Natural killer cell (primary cell): ENCODE measurements at regions not wholly inside any gene's neighbourhood (a gene's known extent, or its start where the extent isn't known, plus 50 kb on each side); places are given as distances from the start of the nearest gene placed in this dataset.

Experiments
- ATAC-seq, 3 donors: fragments of 150-1000 bp in 2 of 3; fragments of 200-7000 bp in 1 of 3; cut with Tn5 transposase; 1 replicate in 1 of 3; 2 replicates in 2 of 3; pipeline ENCODE4 v1.10.0; 2021; ENCODE audit warnings: mild to moderate bottlenecking in 2 of 3, moderate library complexity in 2 of 3
- DNase-seq, 2 donors: peaks; one replicate each; pipeline versions ENCODE4 v3.0.0 to v3.0.0-alpha.2; 2013 to 2021; ENCODE audit warnings: mixed read lengths in 1 of 2
- H3K27ac ChIP-seq: one replicate; pipeline ENCODE4 v1.5.1; 2013; ENCODE audit warnings: mild to moderate bottlenecking, low read length
- H3K27me3 ChIP-seq: one replicate; pipeline ENCODE4 v1.6.1; 2013; ENCODE audit warnings: low read length; ENCODE audit not compliant: control insufficient read depth, insufficient read depth
- H3K36me3 ChIP-seq: one replicate; pipeline ENCODE4 v1.6.1; 2013; ENCODE audit warnings: low read length; ENCODE audit not compliant: control insufficient read depth, insufficient read depth
- H3K4me1 ChIP-seq: one replicate; pipeline ENCODE4 v1.6.1; 2013; ENCODE audit warnings: low read length; ENCODE audit not compliant: control insufficient read depth, insufficient read depth
- H3K4me3 ChIP-seq: one replicate; pipeline ENCODE4 v1.5.1; 2013; ENCODE audit warnings: low read length
- H3K9me3 ChIP-seq: one replicate; pipeline ENCODE4 v1.6.1; 2013; ENCODE audit warnings: low read length; ENCODE audit not compliant: control insufficient read depth, insufficient read depth
- H3K27ac Mint-ChIP-seq, 2 donors: one replicate each; pipeline ENCODE4 v1.8.0; 2022; ENCODE audit warnings: mild to moderate bottlenecking in 2 of 2, mixed read lengths in 2 of 2, moderate library complexity in 1 of 2
- H3K27me3 Mint-ChIP-seq, 2 donors: one replicate each; pipeline ENCODE4 v1.8.0; 2022; ENCODE audit warnings: low read depth in 2 of 2, mixed read lengths in 2 of 2
- H3K36me3 Mint-ChIP-seq: one replicate; pipeline ENCODE4 v1.8.0; 2022; ENCODE audit warnings: mixed read lengths
- H3K4me1 Mint-ChIP-seq, 2 donors: one replicate each; pipeline ENCODE4 v1.8.0; 2022; ENCODE audit warnings: mixed read lengths in 2 of 2
- H3K4me3 Mint-ChIP-seq: one replicate; pipeline ENCODE4 v1.8.0; 2022; ENCODE audit warnings: mild to moderate bottlenecking, moderate library complexity, mixed read lengths
- H3K9me3 Mint-ChIP-seq, 2 donors: one replicate each; pipeline ENCODE4 v1.8.0; 2022; ENCODE audit warnings: mixed read lengths in 2 of 2
- WGBS: methylation state at CpG from one replicate; pipeline ENCODE4 v1.1.7; 2013; ENCODE audit warnings: missing lambda C conversion rate; ENCODE audit not compliant: insufficient coverage; 5-methylcytosine and 5-hydroxymethylcytosine counted together
- intact Hi-C: fragments of 100-400 bp; cut with micrococcal nuclease; formaldehyde crosslinking; loops from one replicate; pipeline ENCODE4 v1.14.2; 2022
- TF ChIP-seq, protein P1 (sequence below): fragments of 200-600 bp; IDR thresholded peaks from one replicate; pipeline ENCODE4 v1.8.0; 2022; ENCODE audit warnings: antibody characterized with exemption

DNA sequence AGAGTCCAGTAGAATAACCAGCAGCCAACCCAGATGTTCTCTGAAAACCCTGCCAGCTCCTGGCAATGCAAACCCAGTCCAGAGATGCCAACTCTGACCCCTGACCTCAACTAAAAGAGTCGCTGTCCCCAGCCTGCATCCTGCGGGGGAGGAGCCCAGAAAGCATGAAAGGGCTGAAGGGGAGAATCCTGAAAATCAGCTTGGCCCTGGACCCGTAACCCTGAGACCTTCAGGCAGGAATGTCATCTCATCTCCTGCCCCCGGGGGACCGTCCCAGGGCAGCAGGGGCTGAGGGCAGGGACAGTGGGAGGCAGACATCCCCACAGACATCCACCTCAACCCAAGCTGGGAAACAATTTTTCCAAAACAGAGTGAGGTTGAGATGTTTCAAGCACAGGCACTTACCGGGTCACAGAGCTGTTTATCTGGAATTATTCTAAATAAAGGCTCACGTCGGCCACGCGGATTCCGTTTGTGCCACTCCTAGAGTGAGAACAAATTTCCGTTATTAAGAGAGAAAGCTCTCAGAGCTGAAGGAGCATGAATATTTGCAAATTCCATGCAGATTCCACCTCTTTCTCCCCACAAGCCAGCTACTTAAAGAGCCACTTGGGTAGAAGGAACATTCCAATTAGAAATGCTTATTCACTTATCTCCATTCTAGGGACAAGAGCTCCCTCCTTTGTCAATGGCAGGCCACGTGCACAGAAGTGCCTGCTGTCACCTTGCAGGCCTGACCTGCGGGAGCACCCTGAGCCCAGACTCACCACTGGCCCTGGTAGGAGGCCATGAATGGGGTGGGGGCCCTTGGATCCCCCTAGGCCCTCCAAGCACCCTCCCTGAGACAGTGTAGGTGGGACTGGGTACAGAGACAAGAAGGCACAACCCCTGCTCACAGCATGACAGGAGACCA is 240.1 kb downstream of the NPHP4 start:
- H3K4me1 ChIP-seq: no peaks in the 10 kb centered on the region
- Mint-ChIP-seq H3K9me3 (no peaks in the 10 kb centered on the region), H3K4me3 (no peak overlapping the region), H3K4me1 (no peaks in the 10 kb centered on the region), H3K27ac (no peak overlapping the region), H3K36me3 (no peaks in the 10 kb centered on the region), H3K27me3 (peaks cover 0 to 3% of the 10 kb centered on the region in 2 donors)
- no peaks in the 10 kb centered on the region for H3K27me3 ChIP-seq
- no peak for DNase-seq
- TF ChIP-seq, protein P1, sequence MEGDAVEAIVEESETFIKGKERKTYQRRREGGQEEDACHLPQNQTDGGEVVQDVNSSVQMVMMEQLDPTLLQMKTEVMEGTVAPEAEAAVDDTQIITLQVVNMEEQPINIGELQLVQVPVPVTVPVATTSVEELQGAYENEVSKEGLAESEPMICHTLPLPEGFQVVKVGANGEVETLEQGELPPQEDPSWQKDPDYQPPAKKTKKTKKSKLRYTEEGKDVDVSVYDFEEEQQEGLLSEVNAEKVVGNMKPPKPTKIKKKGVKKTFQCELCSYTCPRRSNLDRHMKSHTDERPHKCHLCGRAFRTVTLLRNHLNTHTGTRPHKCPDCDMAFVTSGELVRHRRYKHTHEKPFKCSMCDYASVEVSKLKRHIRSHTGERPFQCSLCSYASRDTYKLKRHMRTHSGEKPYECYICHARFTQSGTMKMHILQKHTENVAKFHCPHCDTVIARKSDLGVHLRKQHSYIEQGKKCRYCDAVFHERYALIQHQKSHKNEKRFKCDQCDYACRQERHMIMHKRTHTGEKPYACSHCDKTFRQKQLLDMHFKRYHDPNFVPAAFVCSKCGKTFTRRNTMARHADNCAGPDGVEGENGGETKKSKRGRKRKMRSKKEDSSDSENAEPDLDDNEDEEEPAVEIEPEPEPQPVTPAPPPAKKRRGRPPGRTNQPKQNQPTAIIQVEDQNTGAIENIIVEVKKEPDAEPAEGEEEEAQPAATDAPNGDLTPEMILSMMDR: no peak
- WGBS: 86% methylated on average over 14 of the region's 14 CpGs
- no peak for ATAC-seq
- no peak overlapping the region for H3K27ac ChIP-seq
- H3K36me3 ChIP-seq: no peaks in the 10 kb centered on the region
- no peak overlapping the region for H3K4me3 ChIP-seq
- no peaks in the 10 kb centered on the region for H3K9me3 ChIP-seq
- intact Hi-C loops: no loop called here

DNA sequence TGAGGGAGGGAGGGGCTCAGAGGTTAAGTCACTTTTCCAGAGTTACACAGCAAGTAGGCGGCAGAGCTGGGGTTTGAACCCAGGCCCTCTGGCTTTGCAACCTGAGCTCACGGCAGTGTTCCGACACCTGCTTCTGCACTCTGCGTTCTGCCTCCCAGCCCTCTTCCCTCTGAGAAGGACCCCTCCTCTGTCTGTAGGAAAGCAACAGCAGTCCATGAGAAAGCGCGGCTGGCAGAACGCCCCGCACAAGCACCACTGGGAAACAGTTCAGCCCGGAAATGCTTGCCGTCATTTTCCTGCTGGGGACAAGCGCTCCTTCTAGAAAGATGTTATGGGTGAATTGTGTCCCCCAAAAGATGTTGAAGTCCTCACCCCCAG is 241.1 kb downstream of the NPHP4 start:
- Mint-ChIP-seq H3K27ac (no peak overlapping the region), H3K9me3 (no peaks in the 10 kb centered on the region), H3K4me3 (no peak overlapping the region), H3K4me1 (no peaks in the 10 kb centered on the region), H3K27me3 (peaks cover 0 to under 1% of the 10 kb centered on the region in 2 donors), H3K36me3 (no peaks in the 10 kb centered on the region)
- no peak overlapping the region for H3K27ac ChIP-seq
- no peaks in the 10 kb centered on the region for H3K9me3 ChIP-seq
- H3K4me3 ChIP-seq: no peak overlapping the region
- intact Hi-C loops: no loop called here
- TF ChIP-seq, protein P1: no peak
- H3K36me3 ChIP-seq: no peaks in the 10 kb centered on the region
- no peak for DNase-seq
- ATAC-seq: no peak
- no peaks in the 10 kb centered on the region for H3K4me1 ChIP-seq
- H3K27me3 ChIP-seq: no peaks in the 10 kb centered on the region
- 94% methylated on average over 10 of the region's 11 CpGs for WGBS

DNA sequence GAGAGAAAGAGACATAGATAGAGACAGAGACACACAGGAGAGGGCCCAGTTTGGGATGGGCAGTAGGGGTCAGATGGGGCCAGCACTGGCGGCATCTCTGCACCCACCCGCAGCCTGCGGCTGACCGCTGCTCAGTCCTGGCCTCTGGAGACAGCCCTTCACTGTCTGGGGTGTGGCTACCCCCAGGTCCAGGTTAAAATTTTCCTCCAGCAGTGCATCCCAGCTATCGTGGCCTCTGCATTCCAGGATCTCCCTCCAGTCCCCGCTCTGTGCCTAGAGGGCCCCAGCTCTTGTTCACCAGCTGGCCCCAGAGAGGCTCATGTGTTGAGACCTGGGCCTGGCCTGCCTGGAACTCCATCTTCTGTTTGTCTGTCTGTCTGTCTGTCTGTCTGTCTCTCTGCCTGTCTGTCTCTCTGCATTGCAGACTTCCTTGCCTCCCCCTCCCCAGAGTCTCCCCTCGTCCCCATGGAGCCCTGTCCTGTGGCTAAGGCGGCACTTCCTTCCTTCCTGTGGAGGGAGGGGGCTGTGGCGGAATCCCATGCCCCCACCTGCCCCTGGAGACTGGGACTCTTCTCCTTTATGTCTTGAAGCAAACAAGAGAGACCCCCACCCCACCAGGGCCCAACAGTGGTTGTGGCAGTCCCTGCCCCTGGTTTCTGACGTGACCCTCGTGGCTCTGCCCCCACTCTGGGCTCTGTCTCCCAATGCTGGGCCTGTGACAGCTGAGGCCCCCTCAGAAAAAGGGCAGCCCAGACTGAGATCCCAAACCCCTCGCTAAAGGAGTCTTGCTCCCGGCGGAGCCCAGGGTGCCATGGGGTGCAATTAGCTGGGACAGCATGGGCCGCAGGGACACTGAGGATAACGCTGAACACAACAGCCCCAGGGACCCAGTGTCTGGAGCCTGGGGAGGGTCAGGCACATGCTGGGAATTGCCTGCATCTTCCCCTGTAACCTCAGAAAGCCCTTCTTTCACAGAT is 241.8 kb downstream of the NPHP4 start:
- ATAC-seq: peak in 1 of 3 donors; percentile 25
- TF ChIP-seq, protein P1: no peak
- Histone ChIP-seq H3K9me3 (no peaks in the 10 kb centered on the region), H3K36me3 (no peaks in the 10 kb centered on the region), H3K27ac (no peak overlapping the region), H3K4me1 (peaks cover 3% of the 10 kb centered on the region), H3K4me3 (no peak overlapping the region), H3K27me3 (no peaks in the 10 kb centered on the region)
- DNase-seq: no peak
- no peaks in the 10 kb centered on the region for H3K9me3 Mint-ChIP-seq
- WGBS: 84% methylated on average over 13 of the region's 16 CpGs
- no peaks in the 10 kb centered on the region for H3K4me1 Mint-ChIP-seq
- no peak overlapping the region for H3K27ac Mint-ChIP-seq
- intact Hi-C loops: no loop called here
- no peak overlapping the region for H3K4me3 Mint-ChIP-seq
- no peaks in the 10 kb centered on the region for H3K36me3 Mint-ChIP-seq
- H3K27me3 Mint-ChIP-seq: peaks cover 0 to 3% of the 10 kb centered on the region in 2 donors
